T47D (cell line): ENCODE measurements at regions not wholly inside any gene's neighbourhood (a gene's known extent, or its start where the extent isn't known, plus 50 kb on each side); places are given as distances from the start of the nearest gene placed in this dataset.

Experiments used
- DNase-seq, 2 experiments: peaks; one replicate each; pipeline versions ENCODE4 v3.0.0 to v3.0.0-alpha.2; 2011 to 2012; ENCODE audit warnings: low read depth in 1 of 2, low spot score in 1 of 2
- JUND ChIP-seq: IDR thresholded peaks from 2 replicates; pipeline ENCODE4 v1.6.1; 2012; ENCODE audit warnings: low read depth
- in situ Hi-C: cut with HindIII; loops from 2 replicates; pipeline ENCODE4 v1.10.0; 2016; ENCODE audit warnings: low sequenced_read_pairs, low pct_unique_long_range_greater_than_20kb

GRCh38 chr10:130371156-130371555 lies 235.0 kb downstream of the GLRX3 start:
- in situ Hi-C loops: no loop called here
- DNase-seq: no peak
- no peak for TF ChIP-seq JUND

DNA sequence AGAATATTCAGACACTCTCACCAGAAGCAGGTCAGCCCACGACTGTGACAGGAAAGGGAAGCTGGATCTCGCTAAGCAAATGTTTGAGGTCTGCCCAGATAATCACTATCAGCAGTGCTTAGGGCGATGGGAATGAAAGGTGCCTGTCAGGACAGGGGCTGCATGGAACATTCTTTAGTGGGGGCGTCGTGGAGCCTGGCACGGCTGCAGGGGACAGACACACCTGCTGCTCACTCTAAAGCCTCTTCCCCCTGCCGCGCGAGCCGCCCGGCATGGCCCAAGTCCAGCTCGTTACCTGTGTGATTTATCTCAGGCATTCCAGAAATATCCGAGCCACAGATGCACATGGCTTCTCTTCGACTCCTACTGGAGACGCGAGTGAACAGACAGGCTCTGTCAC lies 235.5 kb downstream of the GLRX3 start:
- in situ Hi-C loops: no loop called here
- TF ChIP-seq JUND: no peak
- DNase-seq: no peak

GRCh38 chr10:130372222-130372621 lies 236.0 kb downstream of the GLRX3 start:
- no peak for TF ChIP-seq JUND
- DNase-seq: no peak
- in situ Hi-C loops: no loop called here

GRCh38 chr10:130372866-130373265 lies 236.7 kb downstream of the GLRX3 start:
- in situ Hi-C loops: no loop called here
- no peak for DNase-seq
- TF ChIP-seq JUND: no peak

- in situ Hi-C loops: no loop called here
- no peak for TF ChIP-seq JUND
- DNase-seq: no peak
These were observed 241.9 kb downstream of the GLRX3 start for GRCh38 chr10:130377986-130378540.

GRCh38 chr10:130378556-130379400 lies 242.6 kb downstream of the GLRX3 start:
- DNase-seq: no peak
- in situ Hi-C loops: no loop called here
- no peak for TF ChIP-seq JUND

DNA sequence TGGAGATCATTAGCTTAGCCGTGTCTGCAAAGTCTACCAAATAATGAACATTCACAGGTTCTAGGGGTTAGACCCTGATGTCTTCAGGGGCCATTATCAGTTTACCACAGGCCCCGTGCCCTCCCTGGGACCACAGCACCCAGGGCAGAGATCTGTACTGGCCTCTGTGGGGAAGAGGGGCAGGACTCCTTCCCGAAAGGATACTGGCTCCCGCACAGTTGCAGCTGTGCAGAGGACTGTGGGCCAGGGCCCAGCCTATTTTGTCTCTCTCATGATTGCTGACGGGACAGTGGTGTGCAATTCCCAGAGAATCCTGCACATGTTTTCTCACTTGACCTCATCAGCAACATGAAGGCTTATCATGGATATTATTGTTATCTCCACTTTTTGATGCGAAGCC lies 243.9 kb downstream of the GLRX3 start:
- no peak for TF ChIP-seq JUND
- in situ Hi-C loops: no loop called here

DNA sequence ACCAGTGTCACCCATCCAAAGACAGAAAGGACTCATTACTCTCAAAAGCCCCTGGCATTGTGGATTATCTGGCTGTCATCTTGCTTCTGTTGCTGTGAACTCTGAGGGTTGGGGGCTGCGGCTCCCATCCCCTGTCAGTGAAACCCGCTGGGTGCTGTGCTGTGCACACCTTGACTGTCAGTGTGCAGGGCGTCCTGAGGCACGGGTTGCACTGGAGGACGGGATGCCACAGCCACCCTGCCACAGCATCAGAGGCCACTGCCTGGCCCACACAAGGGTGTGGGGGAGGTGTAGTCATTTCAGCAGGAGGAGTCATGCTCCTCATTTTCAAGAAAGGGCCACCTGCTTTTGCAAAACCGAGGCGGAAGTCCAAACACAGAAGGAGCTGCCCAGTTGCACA lies 245.8 kb downstream of the GLRX3 start:
- TF ChIP-seq JUND: no peak
- no peak for DNase-seq
- in situ Hi-C loops: no loop called here

More for the DNA sequence above, 243.9 kb downstream of the GLRX3 start:
- no peak for DNase-seq

GRCh38 chr10:130387936-130388580 lies 251.9 kb downstream of the GLRX3 start:
- no peak for TF ChIP-seq JUND
- DNase-seq: no peak
- in situ Hi-C loops: no loop called here

GRCh38 chr10:130388746-130389145 lies 252.6 kb downstream of the GLRX3 start:
- DNase-seq: no peak
- in situ Hi-C loops: no loop called here
- no peak for TF ChIP-seq JUND

DNA sequence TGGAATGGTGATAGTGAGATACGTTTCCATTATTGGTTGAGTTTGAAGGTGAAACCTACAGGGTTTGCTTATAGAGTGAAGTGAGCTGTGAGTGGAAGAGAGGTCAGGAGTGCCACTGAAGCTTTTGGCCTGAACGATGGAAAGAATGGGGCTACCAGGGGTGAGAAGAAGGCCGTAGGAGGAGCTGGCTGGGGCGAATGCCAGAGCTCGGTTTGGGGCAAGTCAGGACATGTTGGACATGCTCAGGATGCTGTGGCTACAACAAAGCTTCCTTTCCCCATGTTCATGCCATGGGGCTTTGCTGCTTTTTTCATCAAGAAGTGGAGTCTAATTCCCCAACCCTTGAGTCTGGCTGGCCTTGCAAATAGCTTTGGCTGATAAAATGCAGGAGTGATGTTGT lies 253.7 kb downstream of the GLRX3 start:
- DNase-seq: no peak
- TF ChIP-seq JUND: no peak
- in situ Hi-C loops: no loop called here

GRCh38 chr10:130392031-130392430 lies 255.8 kb downstream of the GLRX3 start:
- no peak for TF ChIP-seq JUND
- in situ Hi-C loops: no loop called here
- DNase-seq: no peak

GRCh38 chr10:130393342-130393741 lies 257.2 kb downstream of the GLRX3 start:
- DNase-seq: no peak
- in situ Hi-C loops: no loop called here
- TF ChIP-seq JUND: no peak
